K562 (cell line): ENCODE measurements at regions not wholly inside any gene's neighbourhood (a gene's known extent, or its start where the extent isn't known, plus 50 kb on each side); places are given as distances from the start of the nearest gene placed in this dataset.

ENCODE experiments used
- ATAC-seq: fragments of 200-7000 bp; cut with Tn5 transposase; 3 replicates; pipeline ENCODE4 v1.9.1; 2020; ENCODE audit warnings: moderate library complexity
- BruUV-seq: library from RNA; stranded (reverse); fragments of 400-500 nt; replicated peaks from 2 replicates; lab custom pipeline; 2021; lab: Mats Ljungman, UMichigan
- CTCF ChIA-PET: fragments of 300-600 bp; formaldehyde crosslinking; extraction: SDS; loops from one replicate; lab custom pipeline; 2021; ENCODE audit warnings: low intra/inter-chr PET ratio; lab: Yijun Ruan, JAX
- POLR2A ChIA-PET: fragments of 300-600, 350-650 bp; sonication (Branson Sonifier 250); formaldehyde crosslinking; extraction: SDS; loops from one replicate; lab custom pipeline; 2021; ENCODE audit warnings: antibody characterized with exemption, inconsistent platforms; lab: Yijun Ruan, JAX
- DNase-seq, 4 experiments: peaks; one replicate each; pipeline versions ENCODE4 v3.0.0 to v3.0.0-alpha.2; 2011 to 2018; ENCODE audit warnings: low spot score in 3 of 4, mixed read lengths in 3 of 4; ENCODE audit errors: extremely low read depth in 1 of 4
- FAIRE-seq: peaks from 2 replicates; lab custom pipeline; 2011; peaks lifted over from hg19 to GRCh38; lab: Jason Lieb, UNC
- H2AFZ ChIP-seq: 2 replicates; pipeline ENCODE4 v1.6.0; 2011; ENCODE audit warnings: low read depth, low read length, control low read depth, inconsistent platforms
- H3K27ac ChIP-seq: fragments of 200-600 bp; 3 replicates; pipeline ENCODE4 v1.8.0; 2011; ENCODE audit warnings: low read depth, mild to moderate bottlenecking, control low read depth, inconsistent platforms, low read length, moderate library complexity, mixed read lengths; ENCODE audit errors: extremely low read depth
- H3K27me3 ChIP-seq, 2 experiments: fragments of 300-600 bp in 1 of 2; 2 replicates in 1 of 2; 3 replicates in 1 of 2; pipeline versions ENCODE4 v1.6.0 to v1.8.0; 2011; ENCODE audit warnings: inconsistent platforms in 2 of 2, low read length in 2 of 2, mild to moderate bottlenecking in 1 of 2, mixed read lengths in 1 of 2, moderate library complexity in 1 of 2; ENCODE audit not compliant: control insufficient read depth in 2 of 2, insufficient read depth in 2 of 2
- H3K36me3 ChIP-seq: fragments of 300-600 bp; 3 replicates; pipeline ENCODE4 v1.8.0; 2011; ENCODE audit warnings: mild to moderate bottlenecking, low read length, inconsistent platforms; ENCODE audit not compliant: control insufficient read depth, insufficient read depth
- H3K4me1 ChIP-seq, 2 experiments: fragments of 200-600 bp in 1 of 2; replicated peaks in 1 of 2; 2 replicates in 1 of 2; 3 replicates in 1 of 2; pipeline versions ENCODE4 v1.5.1 to v1.8.0; 2011; ENCODE audit warnings: inconsistent platforms in 2 of 2, low read length in 2 of 2, mild to moderate bottlenecking in 1 of 2, mixed read lengths in 1 of 2, moderate library complexity in 1 of 2; ENCODE audit not compliant: control insufficient read depth in 2 of 2, insufficient read depth in 2 of 2
- H3K4me2 ChIP-seq: 2 replicates; pipeline ENCODE4 v1.6.1; 2011; ENCODE audit warnings: low read length, control low read depth, inconsistent platforms, mixed read lengths; ENCODE audit not compliant: insufficient read depth
- H3K4me3 ChIP-seq: fragments of 200-600 bp; sonication (generic), shearing (Covaris generic); 2 replicates; pipeline ENCODE4 v1.5.1; 2016; ENCODE audit warnings: control low read depth, inconsistent platforms
- H3K79me2 ChIP-seq: fragments of 200-600 bp; 3 replicates; pipeline ENCODE4 v1.8.0; 2011; ENCODE audit warnings: low read length, inconsistent platforms; ENCODE audit not compliant: control insufficient read depth, insufficient read depth
- H3K9ac ChIP-seq, 2 experiments: 2 replicates each; pipeline versions ENCODE4 v1.6.0 to v1.6.1; 2011; ENCODE audit warnings: low read depth in 2 of 2, low read length in 2 of 2, control low read depth in 1 of 2, inconsistent platforms in 1 of 2, mild to moderate bottlenecking in 1 of 2, mixed read lengths in 1 of 2; ENCODE audit not compliant: insufficient read depth in 1 of 2
- H3K9me1 ChIP-seq: one replicate; pipeline ENCODE4 v1.6.0; 2011; ENCODE audit warnings: inconsistent platforms, mild to moderate bottlenecking, low read length, moderate library complexity; ENCODE audit not compliant: control insufficient read depth, insufficient read depth
- H3K9me3 ChIP-seq: replicated peaks from 2 replicates; pipeline ENCODE4 v1.5.1; 2011; ENCODE audit warnings: low read depth, low read length, inconsistent platforms; ENCODE audit not compliant: control insufficient read depth, insufficient read depth
- H4K20me1 ChIP-seq: replicated peaks from 2 replicates; pipeline ENCODE4 v1.6.1; 2011; ENCODE audit warnings: low read length, inconsistent platforms, mixed read lengths; ENCODE audit not compliant: control insufficient read depth, insufficient read depth
- BMI1 ChIP-seq: fragments of 150-350 bp; IDR thresholded peaks from 2 replicates; pipeline ENCODE4 v1.6.1; 2014; ENCODE audit warnings: low read length
- CBX1 ChIP-seq: sonication (generic); IDR thresholded peaks from 2 replicates; pipeline ENCODE4 v1.6.1; 2016; ENCODE audit warnings: antibody characterized with exemption, low read depth, mild to moderate bottlenecking
- E2F3 ChIP-seq: fragments of 250-450 bp; sonication (Bioruptor Pico); IDR thresholded peaks from 2 replicates; pipeline ENCODE4 v1.4.0; 2020; ENCODE audit warnings: mild to moderate bottlenecking
- FOSL1 ChIP-seq: fragments of 200-800 bp; sonication (Bioruptor generic); conservative IDR thresholded peaks from 2 replicates; pipeline ENCODE4 v1.6.1; 2016; ENCODE audit warnings: missing genetic modification characterization, missing compliant biosample characterization
- NEUROD1 ChIP-seq: fragments of 150-350 bp; IDR thresholded peaks from 2 replicates; pipeline ENCODE4 v1.6.1; 2014; ENCODE audit warnings: borderline replicate concordance, low read length, low read depth; ENCODE audit not compliant: partially characterized antibody
- NR2F6 ChIP-seq: fragments of 450-650 bp; formaldehyde crosslinking; IDR thresholded peaks from 2 replicates; pipeline ENCODE4 v1.4.0; 2020; ENCODE audit warnings: mild to moderate bottlenecking
- WGBS: fragments of 100-300 bp; shearing (Covaris generic); methylation state at CpG from one replicate; pipeline ENCODE4 v1.1.6; 2016; ENCODE audit warnings: low coverage, mixed read lengths; ENCODE audit not compliant: insufficient coverage; ENCODE audit errors: missing lambda C conversion rate; 5-methylcytosine and 5-hydroxymethylcytosine counted together
- in situ Hi-C: fragments of 300-500 bp; cut with MboI; formaldehyde crosslinking; loops from 4 replicates; pipeline ENCODE4 v1.15.0; 2018; ENCODE audit warnings: inconsistent platforms, mixed read lengths
- intact Hi-C: fragments of 100-400 bp; cut with micrococcal nuclease; formaldehyde crosslinking; loops from 2 replicates; pipeline ENCODE4 v1.14.2; 2022
- TF ChIP-seq, protein P1 (sequence below): fragments of 450-650 bp; formaldehyde crosslinking; IDR thresholded peaks from 2 replicates; pipeline ENCODE4 v1.4.0; 2020; ENCODE audit warnings: mild to moderate bottlenecking, moderate library complexity

DNA sequence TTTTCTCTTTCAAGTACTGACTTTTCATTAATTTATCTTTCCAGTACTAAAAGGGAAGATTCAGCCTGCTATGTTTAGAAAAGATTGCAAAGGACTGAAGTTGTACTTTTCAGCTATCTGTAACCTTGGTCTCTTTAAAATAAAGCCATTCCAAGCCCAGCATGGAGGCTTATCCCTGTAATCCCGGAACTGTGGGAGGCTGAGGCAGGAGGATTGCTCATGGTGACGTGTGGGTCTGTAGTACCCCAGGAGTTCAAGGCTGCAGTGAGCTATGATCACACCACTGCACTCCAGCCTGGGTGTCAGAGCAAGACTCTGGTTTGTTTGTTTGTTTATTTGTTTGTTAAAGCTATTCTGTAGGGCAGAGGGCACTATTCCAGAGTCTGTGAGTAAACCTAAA lies 50.6 kb upstream of the TMEM170B start:
- ATAC-seq (no peak), FAIRE-seq (no peak), DNase-seq (no peak)
- Histone ChIP-seq H3K4me3 (no peak overlapping the region), H2AFZ (no peak overlapping the region), H3K79me2 (no peaks in the 10 kb centered on the region), H3K9me1 (no peaks in the 10 kb centered on the region), H4K20me1 (no peaks in the 10 kb centered on the region), H3K9me3 (no peaks in the 10 kb centered on the region), H3K4me2 (no peak overlapping the region), H3K36me3 (no peaks in the 10 kb centered on the region), H3K9ac (no peak overlapping the region), H3K27ac (no peak overlapping the region), H3K27me3 (peaks cover 3 to 6% of the 10 kb centered on the region in 2 experiments; a peak in 2 of 5 replicates), H3K4me1 (no peaks in the 10 kb centered on the region)
- ChIA-PET POLR2A (no interaction called here), CTCF (no interaction called here)
- no peak for TF ChIP-seq BMI1
- TF ChIP-seq CBX1 = no peak
- no peak for TF ChIP-seq NR2F6 (CRISPR knock-in tag)
- 0% methylated on average over 2 of the region's 2 CpGs for WGBS
- intact Hi-C loops = no loop called here
- BruUV-seq = no TSS peak
- in situ Hi-C loops = loop anchor here (25.0 kb wide), 1 partner anchor 525 kb away; no protein-coding TSS in a partner anchor

DNA sequence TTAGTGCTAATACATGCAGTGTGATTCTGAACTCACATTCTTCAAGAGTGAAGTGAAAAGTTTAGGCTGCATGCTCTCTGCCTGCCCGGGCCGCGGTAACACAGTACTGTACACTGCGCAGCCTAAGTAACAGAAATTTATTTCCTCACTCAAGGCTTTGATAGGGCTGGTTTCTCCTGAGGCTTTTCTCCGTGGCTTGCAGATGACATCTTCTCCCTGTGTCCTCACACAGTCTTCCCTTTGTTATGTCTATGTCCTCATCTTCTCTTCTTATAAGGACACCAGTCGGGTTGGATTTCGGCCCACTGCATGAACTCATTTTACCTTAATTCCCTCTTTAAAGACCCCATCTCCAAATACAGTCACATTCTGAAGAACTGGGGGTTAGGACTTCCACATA lies 51.1 kb upstream of the TMEM170B start:
- no peak for ATAC-seq
- H3K36me3 ChIP-seq = no peaks in the 10 kb centered on the region
- H3K4me2 ChIP-seq = no peak overlapping the region
- H3K9ac ChIP-seq = no peak overlapping the region
- no peaks in the 10 kb centered on the region for H3K4me1 ChIP-seq
- WGBS = 3% methylated on average over 7 of the region's 7 CpGs
- no peak overlapping the region for H3K4me3 ChIP-seq
- H2AFZ ChIP-seq = no peak overlapping the region
- in situ Hi-C loops = loop anchor here (25.0 kb wide), 1 partner anchor 524 kb away; no protein-coding TSS in a partner anchor
- ChIA-PET CTCF (interaction anchor here (0.7 kb wide), 1 partner anchor 12 kb away, joined by 3 read pairs; no protein-coding TSS in a partner anchor), POLR2A (no interaction called here)
- H4K20me1 ChIP-seq = no peaks in the 10 kb centered on the region
- H3K9me1 ChIP-seq = no peaks in the 10 kb centered on the region
- H3K9me3 ChIP-seq = no peaks in the 10 kb centered on the region
- H3K79me2 ChIP-seq = no peaks in the 10 kb centered on the region
- FAIRE-seq = no peak
- TF ChIP-seq, protein P1, sequence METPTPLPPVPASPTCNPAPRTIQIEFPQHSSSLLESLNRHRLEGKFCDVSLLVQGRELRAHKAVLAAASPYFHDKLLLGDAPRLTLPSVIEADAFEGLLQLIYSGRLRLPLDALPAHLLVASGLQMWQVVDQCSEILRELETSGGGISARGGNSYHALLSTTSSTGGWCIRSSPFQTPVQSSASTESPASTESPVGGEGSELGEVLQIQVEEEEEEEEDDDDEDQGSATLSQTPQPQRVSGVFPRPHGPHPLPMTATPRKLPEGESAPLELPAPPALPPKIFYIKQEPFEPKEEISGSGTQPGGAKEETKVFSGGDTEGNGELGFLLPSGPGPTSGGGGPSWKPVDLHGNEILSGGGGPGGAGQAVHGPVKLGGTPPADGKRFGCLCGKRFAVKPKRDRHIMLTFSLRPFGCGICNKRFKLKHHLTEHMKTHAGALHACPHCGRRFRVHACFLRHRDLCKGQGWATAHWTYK = no peak
- TF ChIP-seq NEUROD1 (no peak), FOSL1 (tag) (no peak), E2F3 (CRISPR knock-in tag) (0 out of 2 replicates have a peak, but pooled peaks have one; percentile 39)
- no peak overlapping the region for H3K27ac ChIP-seq
- no TSS peak for BruUV-seq
- no peak for DNase-seq
- intact Hi-C loops = no loop called here
- H3K27me3 ChIP-seq = peaks cover 3 to 6% of the 10 kb centered on the region in 2 experiments; a peak in 2 of 5 replicates
